ENCODE measurements at regions not wholly inside any gene's neighbourhood (a gene's known extent, or its start where the extent isn't known, plus 50 kb on each side); places are given as distances from the start of the nearest gene placed in this dataset.

GRCh38 chr2:58739033-58739432 lies 497.9 kb upstream of the FANCL start (continued):
- TF ChIP-seq CHD7 (IDR thresholded peaks at IDR 0.05; ENCODE audit: insufficient replicate concordance, low read length): no peak
- no peak for TF ChIP-seq MAFK (IDR thresholded peaks at IDR 0.05; ENCODE audit: low read depth, low read length)
- TF ChIP-seq SP4 (IDR thresholded peaks at IDR 0.05; ENCODE audit: low read length): no peak
